Activated naive CD8-positive, alpha-beta T cell treated with anti-CD3 and anti-CD28 coated beads, Interleukin-2, amount 10 ng/mL, durations not matched to agents 7 days and 5 days (primary cell): ENCODE measurements at regions not wholly inside any gene's neighbourhood (a gene's known extent, or its start where the extent isn't known, plus 50 kb on each side); places are given as distances from the start of the nearest gene placed in this dataset.
"Not testable (repeated sequence)": the region's sequence is repeated elsewhere in the genome, so short reads cannot be mapped to it uniquely, and the experiment has no call there.

ENCODE experiments used
- ATAC-seq: fragments of 150-1000 bp; cut with Tn5 transposase; one replicate; pipeline ENCODE4 v1.10.0; 2021; ENCODE audit warnings: low read depth, moderate library complexity
- POLR2A ChIA-PET: fragments of 350-600 bp; sonication (Branson Sonifier 250); formaldehyde crosslinking; loops from one replicate; lab custom pipeline; 2021; ENCODE audit warnings: antibody characterized with exemption; lab: Charles Lee
- DNase-seq: peaks from one replicate; pipeline ENCODE4 v3.0.0; 2021
- H3K27ac Mint-ChIP-seq: one replicate; pipeline ENCODE4 v1.8.0; 2022; ENCODE audit warnings: mild to moderate bottlenecking, mixed read lengths
- H3K27me3 Mint-ChIP-seq: one replicate; pipeline ENCODE4 v1.8.0; 2022; ENCODE audit warnings: mild to moderate bottlenecking, moderate library complexity, mixed read lengths
- H3K36me3 Mint-ChIP-seq: one replicate; pipeline ENCODE4 v1.8.0; 2021; ENCODE audit warnings: mild to moderate bottlenecking, mixed read lengths
- H3K4me1 Mint-ChIP-seq: one replicate; pipeline ENCODE4 v1.8.0; 2021; ENCODE audit warnings: mixed read lengths
- H3K4me3 Mint-ChIP-seq: one replicate; pipeline ENCODE4 v1.8.0; 2022; ENCODE audit warnings: mild to moderate bottlenecking, moderate library complexity, mixed read lengths
- H3K9me3 Mint-ChIP-seq: one replicate; pipeline ENCODE4 v1.8.0; 2021; ENCODE audit warnings: mixed read lengths

DNA sequence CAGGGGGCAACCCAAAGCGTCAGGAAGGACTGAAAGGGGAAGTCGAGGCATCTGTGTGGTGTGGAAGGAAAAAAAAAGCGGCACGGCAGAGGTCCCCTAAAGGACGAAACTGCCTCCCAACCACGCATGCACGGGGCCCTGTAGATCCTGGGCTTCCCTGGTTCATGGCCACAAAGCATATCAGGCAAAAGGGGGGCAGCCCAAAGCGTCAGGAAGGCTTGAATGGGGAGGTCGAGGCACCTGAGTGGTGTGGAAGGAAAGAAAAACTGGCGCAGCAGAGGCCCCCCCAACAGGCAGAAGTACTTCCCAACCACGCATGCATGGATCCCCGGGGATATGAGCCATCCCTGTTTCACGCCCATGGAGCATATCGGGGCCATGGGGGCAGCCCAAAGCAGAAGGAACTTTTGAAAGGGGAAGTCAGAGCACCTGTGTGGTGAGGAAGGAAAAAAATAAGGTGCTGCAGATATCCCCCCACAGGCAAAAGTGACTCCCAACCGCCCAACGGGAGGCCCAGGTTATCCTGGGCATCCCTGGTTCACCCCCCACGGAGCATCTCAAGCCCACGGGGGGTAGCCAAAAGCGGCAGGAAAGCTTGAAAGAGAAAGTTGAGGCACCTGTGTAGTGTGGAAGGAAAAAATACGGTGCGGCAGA, 581.2 kb downstream of the ALG10 start:
- Mint-ChIP-seq H3K36me3 (peaks cover 1% of the 10 kb centered on the region), H3K4me3 (no peak overlapping the region), H3K27ac (no peak overlapping the region), H3K27me3 (no peaks in the 10 kb centered on the region), H3K9me3 (peaks cover 8% of the 10 kb centered on the region), H3K4me1 (no peaks in the 10 kb centered on the region)
- no peak for ATAC-seq
- DNase-seq = no peak
- POLR2A ChIA-PET = no interaction called here

DNA sequence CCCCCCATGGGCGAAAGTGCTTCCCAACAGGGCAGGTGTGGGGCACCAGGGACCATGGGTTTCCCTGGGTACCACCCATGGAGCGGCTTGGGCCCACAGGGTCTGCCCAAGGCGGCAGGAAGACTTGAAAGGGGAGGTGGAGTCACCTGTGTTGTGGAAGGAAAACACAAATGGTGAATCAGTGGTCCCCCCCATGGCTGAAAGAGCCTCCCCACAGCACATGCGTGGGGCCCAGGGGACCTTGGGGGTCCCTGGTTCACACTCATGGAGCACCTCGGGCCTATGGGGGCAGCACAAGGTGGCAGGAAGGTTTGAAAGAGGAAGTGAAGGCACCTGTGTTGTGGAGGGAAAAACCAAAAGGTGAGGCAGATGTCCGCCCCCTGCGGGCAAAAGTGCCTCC, 581.9 kb downstream of the ALG10 start:
- POLR2A ChIA-PET = no interaction called here
- DNase-seq (no peak), ATAC-seq (no peak)
- Mint-ChIP-seq H3K36me3 (peaks cover 1% of the 10 kb centered on the region), H3K9me3 (peaks cover 10% of the 10 kb centered on the region), H3K4me3 (no peak overlapping the region), H3K27ac (no peak overlapping the region), H3K4me1 (no peaks in the 10 kb centered on the region), H3K27me3 (no peaks in the 10 kb centered on the region)

DNA sequence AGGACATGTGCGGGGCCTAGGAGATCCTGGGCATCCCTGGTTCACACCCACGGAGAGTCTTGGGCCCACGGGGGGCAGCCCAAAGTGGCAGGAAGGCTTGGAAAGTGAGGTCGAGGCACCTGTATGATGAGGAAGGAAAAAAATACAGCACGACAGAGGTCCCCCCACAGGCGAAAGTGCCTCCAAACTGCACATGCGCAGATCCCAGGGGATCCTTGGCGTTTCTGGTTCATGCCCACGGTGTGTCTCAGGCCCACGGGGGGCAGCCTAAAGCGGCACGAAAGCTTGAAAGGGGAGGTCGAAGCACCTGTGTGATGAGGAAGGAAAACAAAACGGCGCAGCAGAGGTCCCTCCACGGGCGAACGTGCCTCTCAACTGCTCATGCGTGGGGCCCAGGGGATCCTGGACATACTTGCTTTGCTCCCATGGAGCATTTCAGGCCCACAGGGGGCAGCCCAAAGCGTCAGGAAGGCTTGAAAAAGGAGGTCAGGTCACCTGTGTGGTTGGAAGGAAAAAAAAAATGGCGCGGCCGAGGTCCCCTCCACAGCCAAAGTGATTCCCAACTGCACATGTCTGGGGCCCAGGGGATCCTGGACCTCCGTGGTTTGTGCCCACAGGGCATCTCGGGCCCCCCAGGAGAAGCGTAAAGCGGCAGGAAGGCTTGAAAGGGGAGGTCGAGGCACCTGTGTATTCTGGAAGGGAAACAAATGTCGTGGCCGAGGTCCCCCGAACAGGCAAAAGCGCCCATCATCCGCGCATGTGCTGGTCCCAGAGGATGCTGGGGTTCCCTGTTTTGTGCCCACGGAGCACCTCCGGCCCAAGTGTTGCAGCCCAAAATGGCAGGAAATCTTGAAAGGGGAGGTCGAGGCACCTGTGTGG, 582.6 kb downstream of the ALG10 start:
- Mint-ChIP-seq H3K27ac (no peak overlapping the region), H3K4me1 (no peaks in the 10 kb centered on the region), H3K9me3 (peaks cover 10% of the 10 kb centered on the region), H3K27me3 (no peaks in the 10 kb centered on the region), H3K4me3 (no peak overlapping the region), H3K36me3 (peaks cover 1% of the 10 kb centered on the region)
- ATAC-seq (no peak), DNase-seq (no peak)
- POLR2A ChIA-PET = no interaction called here

DNA sequence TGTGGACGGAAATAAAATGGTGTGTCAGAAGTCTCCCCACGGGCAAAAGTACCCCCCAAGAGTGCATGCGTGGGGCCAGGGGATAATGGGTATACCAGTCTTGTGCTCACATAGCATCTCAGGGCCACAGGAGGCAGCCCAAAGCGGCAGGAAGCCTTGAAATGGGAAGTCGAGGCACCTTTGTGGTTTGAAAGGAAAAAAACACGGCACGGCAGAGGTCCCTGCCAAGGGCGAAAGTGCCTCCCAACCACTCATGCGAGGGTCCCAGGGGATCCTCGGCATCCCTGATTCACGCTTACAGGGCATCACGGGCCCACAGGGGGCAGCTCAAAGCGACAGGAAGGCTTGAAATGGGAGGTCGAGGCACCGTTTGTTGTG, 583.2 kb downstream of the ALG10 start:
- no peak overlapping the region for H3K4me3 Mint-ChIP-seq
- no peaks in the 10 kb centered on the region for H3K27me3 Mint-ChIP-seq
- no peak overlapping the region for H3K27ac Mint-ChIP-seq
- DNase-seq (no peak), ATAC-seq (no peak)
- no peaks in the 10 kb centered on the region for H3K4me1 Mint-ChIP-seq
- H3K9me3 Mint-ChIP-seq = peaks cover 13% of the 10 kb centered on the region
- POLR2A ChIA-PET = no interaction called here
- H3K36me3 Mint-ChIP-seq = peaks cover 1% of the 10 kb centered on the region

DNA sequence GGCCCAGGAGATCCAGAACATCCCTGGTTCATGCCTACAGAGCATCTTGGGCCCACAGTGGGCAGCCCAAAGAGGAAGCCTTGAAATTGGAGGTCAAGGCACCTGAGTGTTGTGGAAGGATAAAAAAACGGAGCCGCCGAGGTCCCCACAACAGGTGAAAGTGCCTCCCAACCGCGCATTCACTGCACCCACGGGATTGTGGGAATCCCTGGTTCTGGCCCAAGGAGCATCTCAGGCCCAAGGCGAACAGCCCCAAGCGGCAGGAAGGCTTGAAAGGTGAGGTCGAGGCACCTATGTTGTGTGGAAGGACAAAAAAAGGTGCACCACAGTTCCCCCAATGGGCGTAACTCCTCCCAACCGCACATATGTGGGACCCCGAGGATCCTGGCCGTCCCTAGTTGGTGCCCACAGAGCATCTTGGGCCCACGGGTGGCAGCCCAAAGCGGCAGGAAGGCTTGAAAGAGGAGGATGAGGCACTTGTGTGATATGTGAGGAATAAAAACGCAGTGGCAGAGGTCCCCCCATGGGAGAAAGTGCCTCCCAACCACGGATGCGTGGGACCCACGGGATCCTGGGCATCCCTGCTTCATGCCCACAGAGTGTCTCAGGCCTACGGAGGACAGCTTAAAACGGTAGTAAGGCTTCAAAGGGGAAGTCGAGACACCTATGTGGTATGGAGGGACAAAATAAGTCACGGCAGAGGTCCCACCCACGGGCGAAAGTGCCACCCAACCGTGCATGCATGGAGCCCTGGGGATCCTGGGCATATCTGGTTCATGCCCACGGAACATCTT, 583.9 kb downstream of the ALG10 start:
- ATAC-seq (no peak), DNase-seq (no peak)
- Mint-ChIP-seq H3K27me3 (no peaks in the 10 kb centered on the region), H3K4me3 (no peak overlapping the region), H3K9me3 (peaks cover 12% of the 10 kb centered on the region), H3K27ac (no peak overlapping the region), H3K4me1 (no peaks in the 10 kb centered on the region), H3K36me3 (peaks cover 1% of the 10 kb centered on the region)
- POLR2A ChIA-PET = no interaction called here

DNA sequence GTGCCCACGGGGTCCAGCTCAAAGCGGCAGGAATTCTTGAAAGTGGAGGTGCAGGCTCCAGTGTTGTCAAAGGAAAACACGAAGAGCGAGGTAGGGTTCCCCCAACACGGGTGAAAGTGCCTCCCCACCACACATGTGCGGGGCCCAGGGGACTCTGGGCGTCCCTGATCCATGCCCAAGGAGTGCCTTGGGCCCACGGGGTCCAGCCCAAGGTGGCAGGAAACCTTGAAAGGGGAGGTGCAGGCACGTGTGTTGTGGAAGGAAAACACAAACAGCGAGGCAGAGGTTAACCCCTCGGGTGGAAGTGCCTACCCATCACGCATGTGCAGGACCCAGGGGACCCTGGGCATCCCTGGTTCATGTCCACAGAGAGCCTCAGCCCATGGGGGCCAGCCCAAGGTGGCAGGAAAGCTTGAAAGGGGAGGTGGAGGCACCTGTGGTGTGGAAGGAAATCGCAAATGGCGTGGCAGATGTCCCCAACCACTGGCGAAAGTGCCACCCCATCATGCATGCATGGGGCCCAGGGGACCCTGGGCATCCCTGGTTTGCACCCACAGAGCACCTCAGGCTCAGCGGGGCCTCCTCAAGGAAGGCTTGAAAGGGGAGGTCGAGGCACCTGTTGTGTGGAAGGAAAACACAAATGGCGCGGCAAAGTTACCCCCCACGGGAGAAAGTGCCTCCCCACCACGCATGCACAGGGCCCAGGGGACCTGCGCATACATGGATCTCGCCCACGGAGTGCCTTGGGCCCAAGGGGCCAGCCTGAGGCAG, 584.6 kb downstream of the ALG10 start:
- Mint-ChIP-seq H3K27ac (no peak overlapping the region), H3K4me3 (no peak overlapping the region), H3K4me1 (no peaks in the 10 kb centered on the region), H3K9me3 (peaks cover 13% of the 10 kb centered on the region), H3K27me3 (no peaks in the 10 kb centered on the region), H3K36me3 (no peaks in the 10 kb centered on the region)
- POLR2A ChIA-PET = no interaction called here
- DNase-seq (no peak), ATAC-seq (no peak)

DNA sequence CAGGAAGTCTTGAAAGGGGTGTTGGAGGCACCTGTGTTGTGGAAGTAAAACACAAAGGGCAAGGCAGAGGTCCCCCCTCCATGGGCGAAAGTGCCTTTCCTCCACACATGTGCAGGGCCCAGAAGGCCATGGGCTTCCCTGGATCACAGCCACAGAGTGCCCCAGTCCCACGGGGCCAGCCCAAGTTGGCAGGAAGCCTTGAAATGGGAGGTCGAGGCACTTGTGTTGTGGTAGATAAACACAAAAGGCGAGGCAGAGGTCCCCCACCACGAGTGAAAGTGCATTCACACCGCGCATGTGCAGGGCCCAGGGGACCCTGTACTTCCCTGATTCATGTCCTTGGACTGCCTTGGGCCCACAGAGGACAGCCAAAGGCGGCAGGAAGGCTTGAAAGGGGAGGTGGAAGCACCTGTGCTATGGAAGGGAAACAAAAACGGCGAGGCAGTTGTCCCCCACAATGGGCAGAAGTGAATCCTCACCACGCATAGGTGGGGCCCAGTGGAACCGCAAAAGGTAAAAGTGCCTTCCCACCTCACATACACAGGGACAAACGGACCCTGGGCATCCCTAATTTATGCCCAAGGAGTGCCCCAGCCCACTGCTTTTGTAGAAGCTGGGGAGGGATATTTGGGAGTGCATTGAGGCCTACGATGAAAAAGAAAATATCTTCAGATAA, 585.4 kb downstream of the ALG10 start:
- no peaks in the 10 kb centered on the region for H3K36me3 Mint-ChIP-seq
- peaks cover 17% of the 10 kb centered on the region for H3K9me3 Mint-ChIP-seq
- no peak overlapping the region for H3K27ac Mint-ChIP-seq
- ATAC-seq = no peak
- H3K4me1 Mint-ChIP-seq = no peaks in the 10 kb centered on the region
- H3K4me3 Mint-ChIP-seq = no peak overlapping the region
- no peak for DNase-seq
- no peaks in the 10 kb centered on the region for H3K27me3 Mint-ChIP-seq
- POLR2A ChIA-PET = no interaction called here

DNA sequence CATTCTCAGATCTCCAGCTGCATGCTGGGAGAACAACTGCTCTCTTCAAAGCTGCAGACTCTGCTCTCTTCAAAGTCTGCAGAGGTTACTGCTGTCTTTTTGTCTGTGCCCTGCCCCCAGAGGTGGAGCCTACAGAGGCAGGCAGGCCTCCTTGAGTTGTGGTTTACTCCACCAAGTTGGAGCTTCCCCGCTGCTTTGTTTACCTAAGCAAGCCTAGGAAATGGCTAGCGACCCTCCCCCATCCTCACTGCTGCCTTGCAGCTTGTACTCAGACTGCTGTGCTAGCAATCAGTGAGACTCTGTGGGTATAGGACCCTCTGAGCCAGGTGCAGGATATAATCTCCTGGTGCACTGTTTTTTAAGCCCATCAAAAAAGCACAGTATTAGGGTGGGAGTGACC, 591.7 kb downstream of the ALG10 start:
- H3K36me3 Mint-ChIP-seq, ATAC-seq, H3K4me1 Mint-ChIP-seq, POLR2A ChIA-PET, H3K27ac Mint-ChIP-seq, H3K4me3 Mint-ChIP-seq, DNase-seq, H3K27me3 Mint-ChIP-seq: not testable (repeated sequence)
- peaks cover 17% of the 10 kb centered on the region for H3K9me3 Mint-ChIP-seq

DNA sequence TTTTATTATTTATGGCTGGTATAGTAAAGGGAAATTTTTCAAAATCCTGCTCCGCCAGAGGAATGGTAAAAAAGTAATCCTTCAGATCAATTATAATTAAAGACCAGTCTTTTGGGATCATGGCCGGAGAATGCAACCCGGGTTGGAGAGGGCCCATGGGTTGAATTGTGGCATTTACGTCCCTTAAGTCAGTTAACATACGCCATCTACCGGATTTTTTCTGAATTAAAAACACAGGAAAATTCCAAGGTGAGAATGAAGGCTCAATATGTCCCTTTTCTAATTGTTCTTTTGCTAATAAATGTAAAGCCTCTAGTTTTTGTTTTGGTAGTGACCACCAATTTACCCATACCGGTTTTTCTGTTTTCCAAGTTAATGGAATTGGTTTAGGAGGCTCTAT, 602.8 kb downstream of the ALG10 start:
- Mint-ChIP-seq H3K9me3 (peaks cover 4% of the 10 kb centered on the region), H3K4me1 (no peaks in the 10 kb centered on the region), H3K4me3 (no peak overlapping the region), H3K36me3 (no peaks in the 10 kb centered on the region), H3K27ac (no peak overlapping the region), H3K27me3 (no peaks in the 10 kb centered on the region)
- ATAC-seq (no peak), DNase-seq (no peak)
- POLR2A ChIA-PET = no interaction called here

DNA sequence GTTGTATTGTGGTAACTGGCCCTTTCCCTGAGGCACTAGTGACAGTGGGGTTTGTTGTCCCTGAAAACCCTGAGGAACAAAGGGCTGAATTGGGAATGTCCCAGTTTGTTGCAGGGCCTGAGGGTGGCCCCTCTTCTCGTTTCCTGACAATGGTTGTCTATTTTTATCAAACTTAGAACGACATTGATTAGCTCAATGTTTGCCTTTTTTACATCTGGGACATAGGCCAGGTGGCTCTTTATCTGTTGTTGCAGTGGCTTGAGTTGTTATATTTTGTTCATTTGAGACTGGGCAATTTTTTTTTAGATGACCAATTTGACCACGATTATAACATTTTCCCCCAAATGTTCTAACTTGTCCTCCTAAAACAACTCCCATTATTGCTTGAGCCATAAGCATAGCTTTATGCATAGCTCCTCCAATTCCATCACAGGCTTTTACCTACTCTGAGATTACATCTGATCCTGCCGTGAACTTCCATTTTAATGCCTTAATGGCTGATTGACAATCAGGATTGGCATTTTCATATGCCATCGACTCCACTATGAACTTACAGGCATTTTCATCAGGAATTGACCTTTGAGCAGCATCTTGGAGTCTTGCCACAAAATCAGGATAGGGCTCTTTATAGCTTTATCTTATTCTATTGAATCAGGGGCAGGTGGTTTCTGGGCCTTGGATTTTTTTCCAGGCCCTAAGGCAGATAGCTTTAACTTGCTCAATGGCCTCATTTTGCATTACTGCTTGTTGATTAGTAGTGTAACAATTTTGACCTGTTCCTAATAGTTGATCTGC, 604.3 kb downstream of the ALG10 start:
- no peaks in the 10 kb centered on the region for H3K4me1 Mint-ChIP-seq
- ATAC-seq (no peak), DNase-seq (no peak)
- H3K9me3 Mint-ChIP-seq = peaks cover 7% of the 10 kb centered on the region
- H3K27ac Mint-ChIP-seq = no peak overlapping the region
- H3K27me3 Mint-ChIP-seq = no peaks in the 10 kb centered on the region
- no peak overlapping the region for H3K4me3 Mint-ChIP-seq
- H3K36me3 Mint-ChIP-seq = no peaks in the 10 kb centered on the region
- POLR2A ChIA-PET = no interaction called here
